Activated CD4-positive, alpha-beta T cell treated with anti-CD3 and anti-CD28 coated beads, Interleukin-2, Interleukin-4, amounts not matched to agents 100 ng/mL and 50 ng/mL, durations not matched to agents 16 hours and 8 hours (primary cell): ENCODE measurements at regions not wholly inside any gene's neighbourhood (a gene's known extent, or its start where the extent isn't known, plus 50 kb on each side); places are given as distances from the start of the nearest gene placed in this dataset.

Source experiments
- DNase-seq: peaks from one replicate; pipeline ENCODE4 v3.0.0-alpha.2; 2020; ENCODE audit warnings: low spot score

- DNase-seq = no peak
These were observed 275.2 kb upstream of the KCNMB2 start for GRCh38 chr3:178260887-178261565.

DNA sequence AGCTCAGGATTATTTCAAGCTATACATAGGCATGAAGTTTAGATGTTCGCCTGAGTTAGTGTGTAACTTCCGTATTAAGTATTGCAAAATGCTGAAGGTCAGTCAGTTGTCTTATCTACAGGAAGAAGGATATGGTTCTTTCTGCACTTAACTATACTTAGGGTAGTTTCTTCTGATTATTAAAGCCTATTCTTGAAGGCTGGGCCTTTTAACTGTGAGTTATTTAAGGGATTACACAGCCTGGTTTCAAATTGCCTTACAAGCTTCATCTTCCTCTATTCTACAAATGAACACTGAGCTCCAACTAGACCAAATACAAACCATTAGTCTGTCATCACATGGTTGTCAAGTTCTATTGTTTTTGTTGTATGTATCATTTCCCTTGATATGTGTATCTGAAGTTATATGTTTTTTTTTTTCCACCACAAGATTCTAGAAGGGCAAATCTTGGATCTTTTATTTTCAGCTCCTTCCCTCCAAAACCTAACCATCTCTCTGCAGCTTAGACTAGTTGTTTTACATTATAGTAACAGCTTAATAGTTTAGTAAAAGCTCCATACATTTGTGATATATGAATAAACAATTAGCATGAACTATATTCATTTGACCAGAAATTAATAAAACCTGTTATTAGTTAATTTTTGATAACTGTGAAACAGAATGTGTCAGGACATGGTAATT is 272.9 kb upstream of the KCNMB2 start:
- DNase-seq = no peak

GRCh38 chr3:178267158-178267844 is 268.9 kb upstream of the KCNMB2 start:
- DNase-seq = no peak

- DNase-seq = no peak
These were observed 265.4 kb upstream of the KCNMB2 start for GRCh38 chr3:178270838-178271237.

GRCh38 chr3:178271740-178272387 is 264.4 kb upstream of the KCNMB2 start:
- no peak for DNase-seq

DNA sequence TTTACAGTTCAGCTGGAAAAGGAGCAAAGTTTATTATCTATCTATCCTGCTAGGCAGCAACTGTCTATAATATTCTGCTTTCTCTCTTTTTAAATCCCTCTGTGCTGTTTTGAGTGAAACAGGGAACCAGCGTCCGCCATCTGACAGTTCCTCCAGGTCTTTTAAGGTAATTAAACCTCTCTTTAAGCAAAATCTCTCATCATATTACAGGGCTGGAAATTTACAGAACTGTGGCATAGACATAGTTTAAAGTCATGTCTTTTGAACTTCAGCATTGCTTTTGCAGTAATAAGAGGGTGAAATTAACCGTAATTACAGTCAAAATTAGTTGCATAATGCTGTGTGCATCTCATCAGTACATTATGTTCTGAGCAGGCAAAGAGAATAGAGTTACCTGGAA is 263.4 kb upstream of the KCNMB2 start:
- no peak for DNase-seq

- no peak for DNase-seq
These were observed 261.5 kb upstream of the KCNMB2 start for GRCh38 chr3:178274711-178275110.

GRCh38 chr3:178275311-178275710 is 260.9 kb upstream of the KCNMB2 start:
- no peak for DNase-seq

DNA sequence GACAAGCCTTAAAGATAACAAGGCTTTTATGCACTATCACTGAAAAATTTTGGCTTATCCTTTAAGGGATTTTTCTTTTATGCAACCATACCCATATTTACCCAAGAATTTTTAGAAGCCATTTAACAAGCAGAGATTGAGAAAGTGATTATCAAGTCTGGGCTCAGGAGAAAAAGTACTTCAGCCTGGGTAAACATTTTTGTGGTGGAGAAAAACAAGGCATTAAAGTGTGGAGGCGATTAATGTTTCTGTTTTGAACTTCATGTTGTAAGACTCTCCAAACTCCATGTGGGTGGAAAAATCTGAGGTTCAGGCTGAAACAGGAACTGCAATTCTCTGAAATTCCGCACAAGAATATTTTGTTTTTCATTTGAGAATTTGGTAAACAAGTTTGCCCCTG is 260.4 kb upstream of the KCNMB2 start:
- DNase-seq = no peak

DNA sequence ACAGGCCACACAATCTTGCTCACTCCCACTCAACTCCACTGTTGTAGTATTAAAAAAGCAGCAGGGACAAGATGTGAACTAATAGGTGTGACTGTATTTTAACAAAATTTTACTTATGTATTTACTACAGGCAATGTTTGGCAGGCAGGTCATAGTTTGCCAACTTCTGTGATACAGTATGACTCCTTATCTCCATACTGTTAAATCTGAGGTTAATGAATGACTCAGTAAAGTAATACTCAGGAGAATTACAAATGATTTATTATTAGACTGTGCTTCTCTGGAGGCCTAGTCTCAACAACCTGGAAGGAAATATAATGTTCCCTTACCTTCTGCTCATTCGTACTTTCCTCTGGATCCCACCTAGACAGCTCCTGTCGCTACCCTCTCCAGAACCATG is 258.6 kb upstream of the KCNMB2 start:
- no peak for DNase-seq

- no peak for DNase-seq
These were observed 252.7 kb upstream of the KCNMB2 start for GRCh38 chr3:178283561-178283960.

- no peak for DNase-seq
These were observed 252.1 kb upstream of the KCNMB2 start for GRCh38 chr3:178284181-178284580.

DNA sequence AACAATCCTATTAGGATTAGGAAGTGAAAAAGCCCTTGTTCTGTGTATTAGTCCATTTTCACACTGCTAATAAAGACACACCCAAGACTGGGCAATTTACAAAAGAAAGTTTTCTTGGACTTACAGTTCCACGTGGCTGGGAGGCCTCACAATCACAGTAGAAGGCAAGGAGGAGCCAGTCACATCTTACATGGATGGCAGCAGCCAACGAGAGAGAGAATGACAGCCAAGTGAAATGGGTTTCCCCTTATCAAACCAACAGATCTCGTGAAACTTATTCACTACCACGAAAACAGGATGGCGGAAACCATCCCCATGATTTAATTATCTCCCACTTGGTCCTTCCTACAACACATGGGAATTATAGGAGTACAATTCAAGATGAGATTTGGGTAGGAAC is 248.2 kb upstream of the KCNMB2 start:
- DNase-seq = no peak

DNA sequence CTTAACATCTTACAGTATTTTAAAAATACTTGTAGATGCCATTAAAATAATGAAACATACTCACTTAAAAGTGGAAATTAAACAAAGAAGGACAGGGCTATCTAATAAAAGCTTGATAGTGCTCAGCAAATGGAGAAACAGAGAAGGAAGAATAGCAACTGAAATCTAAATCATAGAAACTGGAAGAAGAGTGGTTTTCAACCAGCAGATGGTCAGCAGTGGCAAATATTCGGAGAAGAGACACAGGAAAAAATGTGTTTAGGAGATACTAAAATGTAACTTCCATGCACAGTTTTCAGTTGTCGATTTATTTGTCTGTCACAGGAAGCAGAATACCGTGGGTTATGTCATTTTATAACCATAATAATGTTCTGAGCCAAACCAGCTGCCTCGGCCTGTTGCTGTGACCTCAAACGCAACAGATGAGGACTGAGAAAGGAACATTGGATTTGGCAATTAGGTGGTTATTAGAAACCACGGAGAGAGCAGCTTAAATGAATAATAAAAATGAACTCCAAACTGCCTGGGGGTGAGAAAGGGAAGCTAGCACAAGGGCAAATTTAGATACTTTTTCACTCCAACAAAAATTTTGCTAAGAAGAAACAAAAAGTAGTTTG is 246.6 kb upstream of the KCNMB2 start:
- no peak for DNase-seq

- DNase-seq = no peak
These were observed 244.5 kb upstream of the KCNMB2 start for GRCh38 chr3:178291574-178292370.

DNA sequence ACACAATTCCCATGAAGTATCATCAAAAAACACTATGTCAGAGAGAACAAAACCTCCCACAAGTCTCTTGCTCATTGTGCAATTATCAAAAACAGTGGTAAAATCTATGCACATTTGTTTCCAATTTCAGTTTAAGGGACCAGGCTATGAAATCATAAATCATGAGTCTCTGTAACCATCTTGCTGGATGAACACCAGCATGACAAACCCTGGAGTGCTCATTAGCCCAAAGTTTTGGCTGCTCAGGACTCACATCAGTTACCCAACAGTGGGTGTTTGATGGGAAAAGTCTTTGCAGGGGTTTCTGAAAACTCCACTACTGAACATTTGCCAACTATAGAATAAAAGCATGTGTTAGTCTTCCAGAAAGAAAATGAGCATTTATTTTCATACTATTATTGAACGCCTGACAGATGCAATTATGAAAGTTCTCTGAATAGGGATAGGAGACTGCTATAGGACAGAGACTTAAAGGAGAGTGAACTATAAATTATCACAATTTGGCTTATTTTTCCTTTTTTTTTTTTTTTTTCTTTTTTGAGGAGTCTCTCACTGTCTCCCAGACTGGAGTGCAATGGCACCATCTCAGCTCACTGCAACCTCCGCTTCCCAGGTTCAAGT is 240.8 kb upstream of the KCNMB2 start:
- DNase-seq = no peak

DNA sequence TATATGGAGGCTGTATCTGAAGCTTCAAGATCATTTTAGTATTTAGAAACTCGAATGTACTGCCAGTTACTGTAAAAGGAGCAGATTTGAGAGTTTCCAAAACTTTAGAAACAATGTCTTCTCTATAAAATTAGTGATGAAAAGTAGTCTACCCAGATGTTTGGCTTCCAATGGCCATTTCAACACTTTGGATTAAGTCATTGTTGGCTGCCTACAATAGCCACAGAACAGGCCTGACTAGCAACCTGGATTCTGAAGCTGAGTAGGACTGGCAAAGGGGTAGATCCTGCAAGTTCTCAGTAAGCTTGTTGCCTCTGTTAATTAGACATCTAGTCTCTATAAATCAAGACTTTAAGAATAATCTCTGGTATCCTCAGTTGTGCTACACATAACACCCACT is 239.0 kb upstream of the KCNMB2 start:
- DNase-seq = no peak

GRCh38 chr3:178297740-178298139 is 238.5 kb upstream of the KCNMB2 start:
- DNase-seq = no peak

- no peak for DNase-seq
These were observed 235.7 kb upstream of the KCNMB2 start for GRCh38 chr3:178300441-178300959.

DNA sequence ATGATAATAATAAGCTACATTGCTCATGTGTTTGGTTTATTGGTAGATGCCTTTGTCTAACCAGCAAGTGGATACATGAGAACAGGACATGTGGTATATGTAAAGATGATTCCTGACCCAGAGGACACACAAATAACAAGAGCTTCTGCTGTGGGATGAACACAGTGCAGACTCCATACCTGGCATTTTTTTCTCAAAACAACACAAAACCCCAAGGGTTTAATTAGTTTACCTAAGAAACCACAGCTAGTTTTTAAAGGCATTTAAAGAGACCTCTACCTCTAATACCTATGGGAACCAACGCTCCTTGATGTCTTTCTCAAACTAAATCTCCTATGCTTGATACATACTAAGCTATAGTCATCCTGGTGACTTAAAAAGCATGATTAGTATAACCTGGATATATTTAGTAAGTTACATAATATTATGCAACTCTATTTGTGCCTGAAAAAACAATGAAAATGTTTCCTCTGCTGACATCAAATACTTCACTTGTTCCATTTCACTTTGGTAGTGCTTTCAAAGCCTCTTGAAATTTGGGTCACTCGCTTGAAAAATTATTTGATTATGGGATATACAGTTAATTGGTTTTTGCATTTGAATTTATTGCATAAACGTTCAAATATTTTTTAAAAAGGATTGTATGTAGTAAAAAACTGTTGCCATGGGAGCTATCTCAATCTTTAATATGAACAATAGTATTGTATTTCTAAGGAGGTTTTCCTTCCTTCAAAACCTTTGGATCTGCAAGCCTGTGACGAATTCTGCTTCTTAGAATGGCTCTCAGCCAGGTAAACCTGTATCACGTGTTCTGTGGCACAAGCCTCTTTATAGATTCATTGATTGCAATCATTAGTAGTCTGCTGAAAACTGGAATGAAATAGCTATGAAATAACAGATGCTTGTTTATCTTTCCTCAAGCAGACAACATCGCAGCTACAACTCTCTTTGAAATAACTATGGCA is 233.0 kb upstream of the KCNMB2 start:
- no peak for DNase-seq
